ENCODE measurements at regions not wholly inside any gene's neighbourhood (a gene's known extent, or its start where the extent isn't known, plus 50 kb on each side); places are given as distances from the start of the nearest gene placed in this dataset.

GRCh38 chr6:14642136-14642505 lies 524.5 kb downstream of the CD83 start:
- Histone ChIP-seq H3F3A (ENCODE audit: insufficient read depth, low read depth) (no peaks in the 10 kb centered on the region), H3K9me2 (ENCODE audit: insufficient read depth) (no peaks in the 10 kb centered on the region), H3K27ac (no peak overlapping the region), H2AFZ (no peak overlapping the region), H3K4me1 (replicated peaks; ENCODE audit: insufficient read depth) (no peaks in the 10 kb centered on the region), H4K20me1 (ENCODE audit: insufficient read depth) (no peaks in the 10 kb centered on the region), H3K36me3 (ENCODE audit: low read depth) (no peaks in the 10 kb centered on the region), H3K9me3 (ENCODE audit: insufficient read depth, low read depth) (no peaks in the 10 kb centered on the region), H3K27me3 (ENCODE audit: insufficient read depth, low read depth) (no peaks in the 10 kb centered on the region), H3K79me2 (ENCODE audit: low read depth) (no peaks in the 10 kb centered on the region), H3K4me3 (no peak overlapping the region), H3K4me2 (no peak overlapping the region)
- no TSS peak for BruUV-seq (replicated peaks)
- TF ChIP-seq EZH2 (IDR thresholded peaks at IDR 0.05; ENCODE audit: low read depth) (no peak), CTCF (conservative IDR thresholded peaks at IDR 0.05) (no peak)
- DNase-seq: no peak
- ChIA-PET POLR2A (ENCODE audit: unreplicated experiment) (no interaction called here), CTCF (no interaction called here)
- intact Hi-C loops (cut with micrococcal nuclease; ENCODE audit: unreplicated experiment): no loop called here

- TF ChIP-seq EZH2 (IDR thresholded peaks at IDR 0.05; ENCODE audit: low read depth): no peak
- no peak for TF ChIP-seq CTCF (conservative IDR thresholded peaks at IDR 0.05)
- H2AFZ ChIP-seq: no peak overlapping the region
- H3K36me3 ChIP-seq (ENCODE audit: low read depth): no peaks in the 10 kb centered on the region
- H3F3A ChIP-seq (ENCODE audit: insufficient read depth, low read depth): no peaks in the 10 kb centered on the region
- no TSS peak for BruUV-seq (replicated peaks)
- no peaks in the 10 kb centered on the region for H3K9me2 ChIP-seq (ENCODE audit: insufficient read depth)
- H3K9me3 ChIP-seq (ENCODE audit: insufficient read depth, low read depth): no peaks in the 10 kb centered on the region
- no peaks in the 10 kb centered on the region for H3K4me1 ChIP-seq (replicated peaks; ENCODE audit: insufficient read depth)
- H3K4me2 ChIP-seq: no peak overlapping the region
- no peak for DNase-seq
- H3K27me3 ChIP-seq (ENCODE audit: insufficient read depth, low read depth): no peaks in the 10 kb centered on the region
- ChIA-PET CTCF (no interaction called here), POLR2A (ENCODE audit: unreplicated experiment) (no interaction called here)
- intact Hi-C loops (cut with micrococcal nuclease; ENCODE audit: unreplicated experiment): no loop called here
- no peak overlapping the region for H3K4me3 ChIP-seq
- no peaks in the 10 kb centered on the region for H3K79me2 ChIP-seq (ENCODE audit: low read depth)
- no peaks in the 10 kb centered on the region for H4K20me1 ChIP-seq (ENCODE audit: insufficient read depth)
- H3K27ac ChIP-seq: no peak overlapping the region
Measured at GRCh38 chr6:14642842-14643241, 525.3 kb downstream of the CD83 start.

GRCh38 chr6:14644381-14644780 lies 526.8 kb downstream of the CD83 start:
- no TSS peak for BruUV-seq (replicated peaks)
- Histone ChIP-seq H4K20me1 (ENCODE audit: insufficient read depth) (no peaks in the 10 kb centered on the region), H3F3A (ENCODE audit: insufficient read depth, low read depth) (no peaks in the 10 kb centered on the region), H2AFZ (no peak overlapping the region), H3K4me3 (no peak overlapping the region), H3K27me3 (ENCODE audit: insufficient read depth, low read depth) (no peaks in the 10 kb centered on the region), H3K9me2 (ENCODE audit: insufficient read depth) (no peaks in the 10 kb centered on the region), H3K27ac (no peak overlapping the region), H3K4me1 (replicated peaks; ENCODE audit: insufficient read depth) (no peaks in the 10 kb centered on the region), H3K36me3 (ENCODE audit: low read depth) (no peaks in the 10 kb centered on the region), H3K9me3 (ENCODE audit: insufficient read depth, low read depth) (no peaks in the 10 kb centered on the region), H3K79me2 (ENCODE audit: low read depth) (no peaks in the 10 kb centered on the region), H3K4me2 (no peak overlapping the region)
- no peak for TF ChIP-seq CTCF (conservative IDR thresholded peaks at IDR 0.05)
- TF ChIP-seq EZH2 (IDR thresholded peaks at IDR 0.05; ENCODE audit: low read depth): no peak
- intact Hi-C loops (cut with micrococcal nuclease; ENCODE audit: unreplicated experiment): no loop called here
- ChIA-PET POLR2A (ENCODE audit: unreplicated experiment) (no interaction called here), CTCF (no interaction called here)
- DNase-seq: no peak
